Fibroblast of the aortic adventitia (primary cell): ENCODE measurements at regions not wholly inside any gene's neighbourhood (a gene's known extent, or its start where the extent isn't known, plus 50 kb on each side); places are given as distances from the start of the nearest gene placed in this dataset.

Experiments used
- DNase-seq: peaks from one replicate; pipeline ENCODE4 v3.0.0-alpha.2; 2010; ENCODE audit warnings: low read depth
- H3K4me3 ChIP-seq: 2 replicates; pipeline ENCODE4 v1.5.1; 2011; ENCODE audit warnings: low read depth, mild to moderate bottlenecking, control low read depth, low read length, moderate library complexity
- TF ChIP-seq, protein P1 (sequence below): IDR thresholded peaks from 2 replicates; pipeline ENCODE4 v1.5.1; 2011; ENCODE audit warnings: mild to moderate bottlenecking, low read length, control low read depth, inconsistent platforms; ENCODE audit not compliant: insufficient read depth

- no peak overlapping the region for H3K4me3 ChIP-seq
- DNase-seq, result no peak
- TF ChIP-seq, protein P1, sequence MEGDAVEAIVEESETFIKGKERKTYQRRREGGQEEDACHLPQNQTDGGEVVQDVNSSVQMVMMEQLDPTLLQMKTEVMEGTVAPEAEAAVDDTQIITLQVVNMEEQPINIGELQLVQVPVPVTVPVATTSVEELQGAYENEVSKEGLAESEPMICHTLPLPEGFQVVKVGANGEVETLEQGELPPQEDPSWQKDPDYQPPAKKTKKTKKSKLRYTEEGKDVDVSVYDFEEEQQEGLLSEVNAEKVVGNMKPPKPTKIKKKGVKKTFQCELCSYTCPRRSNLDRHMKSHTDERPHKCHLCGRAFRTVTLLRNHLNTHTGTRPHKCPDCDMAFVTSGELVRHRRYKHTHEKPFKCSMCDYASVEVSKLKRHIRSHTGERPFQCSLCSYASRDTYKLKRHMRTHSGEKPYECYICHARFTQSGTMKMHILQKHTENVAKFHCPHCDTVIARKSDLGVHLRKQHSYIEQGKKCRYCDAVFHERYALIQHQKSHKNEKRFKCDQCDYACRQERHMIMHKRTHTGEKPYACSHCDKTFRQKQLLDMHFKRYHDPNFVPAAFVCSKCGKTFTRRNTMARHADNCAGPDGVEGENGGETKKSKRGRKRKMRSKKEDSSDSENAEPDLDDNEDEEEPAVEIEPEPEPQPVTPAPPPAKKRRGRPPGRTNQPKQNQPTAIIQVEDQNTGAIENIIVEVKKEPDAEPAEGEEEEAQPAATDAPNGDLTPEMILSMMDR, result no peak
These were observed 151.4 kb upstream of the NABP1 start for GRCh38 chr2:191526536-191526935.

DNA sequence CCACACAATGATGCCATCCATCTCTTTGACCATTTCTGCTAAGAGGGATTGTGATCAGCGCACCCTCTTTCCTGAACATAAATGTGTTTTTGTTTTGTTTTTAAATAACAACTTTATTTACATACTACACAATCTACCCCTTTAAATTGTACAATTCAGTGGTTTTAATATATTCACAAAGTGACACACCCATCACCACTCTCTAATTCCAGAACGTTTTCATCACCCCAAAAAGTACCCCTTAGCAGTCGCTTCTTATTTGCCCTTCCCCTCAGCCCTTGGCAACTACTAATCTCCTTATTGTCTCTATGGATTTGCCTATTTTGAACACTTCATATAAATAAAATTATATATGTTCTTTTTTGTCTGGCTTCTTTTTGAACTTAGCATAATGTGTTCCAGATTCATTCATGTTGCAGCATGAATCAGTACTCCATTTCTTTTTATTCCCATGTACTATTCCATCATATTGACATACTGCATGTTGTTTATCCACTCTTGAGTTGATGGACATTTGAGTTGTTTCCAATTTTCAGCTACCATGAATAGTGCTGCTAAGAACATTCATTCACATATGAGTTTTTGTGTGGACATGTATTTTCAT, 150.9 kb upstream of the NABP1 start:
- TF ChIP-seq, protein P1, result no peak
- DNase-seq, result no peak
- H3K4me3 ChIP-seq, result no peak overlapping the region

DNA sequence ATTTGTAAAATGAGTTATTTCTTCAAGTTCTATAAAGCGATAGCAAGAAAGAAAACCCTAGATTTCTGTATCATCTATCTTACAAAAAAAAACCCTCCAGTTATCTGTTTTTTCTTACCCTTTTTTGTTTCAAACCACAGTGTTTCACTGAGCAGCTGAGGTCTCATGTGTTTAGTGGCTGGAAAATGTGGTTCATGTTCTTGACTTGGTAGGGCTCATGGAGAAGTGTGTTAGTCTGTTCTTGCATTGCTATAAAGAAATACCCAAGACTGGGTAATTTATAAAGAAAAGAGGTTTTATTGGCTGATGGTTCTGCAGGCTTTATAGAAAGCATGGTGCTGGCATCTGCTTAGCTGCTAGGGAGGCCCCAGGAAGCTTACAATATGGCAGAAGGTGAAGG, 147.3 kb upstream of the NABP1 start:
- H3K4me3 ChIP-seq, result no peak overlapping the region
- DNase-seq, result no peak
- TF ChIP-seq, protein P1, result no peak

DNA sequence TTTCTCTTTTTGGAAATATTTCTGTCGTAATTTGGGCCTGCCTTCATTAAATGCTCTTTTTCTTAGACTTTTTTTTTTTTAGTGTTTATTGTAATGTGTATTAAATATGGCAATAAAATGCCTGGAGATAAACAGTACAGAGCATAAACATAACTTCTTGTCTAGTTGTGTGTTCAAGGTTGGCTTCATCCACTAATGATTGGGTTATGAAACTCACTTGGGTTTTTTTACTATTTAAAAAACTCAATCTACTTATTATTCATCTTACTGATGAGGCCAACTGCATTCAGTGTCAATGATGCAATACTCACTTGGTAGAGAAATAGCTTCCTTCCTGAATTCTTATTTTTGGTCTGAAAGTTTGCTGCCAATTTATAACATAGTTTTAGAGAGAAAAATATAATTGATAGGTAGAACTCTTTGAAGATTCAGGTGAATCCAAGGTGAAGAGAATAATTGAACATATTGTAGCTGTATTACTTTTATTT, 144.2 kb upstream of the NABP1 start:
- DNase-seq, result peak; percentile 37
- TF ChIP-seq, protein P1, result no peak
- no peak overlapping the region for H3K4me3 ChIP-seq

- TF ChIP-seq, protein P1, result no peak
- H3K4me3 ChIP-seq, result no peak overlapping the region
These were observed 140.0 kb upstream of the NABP1 start for GRCh38 chr2:191537921-191538320.

DNA sequence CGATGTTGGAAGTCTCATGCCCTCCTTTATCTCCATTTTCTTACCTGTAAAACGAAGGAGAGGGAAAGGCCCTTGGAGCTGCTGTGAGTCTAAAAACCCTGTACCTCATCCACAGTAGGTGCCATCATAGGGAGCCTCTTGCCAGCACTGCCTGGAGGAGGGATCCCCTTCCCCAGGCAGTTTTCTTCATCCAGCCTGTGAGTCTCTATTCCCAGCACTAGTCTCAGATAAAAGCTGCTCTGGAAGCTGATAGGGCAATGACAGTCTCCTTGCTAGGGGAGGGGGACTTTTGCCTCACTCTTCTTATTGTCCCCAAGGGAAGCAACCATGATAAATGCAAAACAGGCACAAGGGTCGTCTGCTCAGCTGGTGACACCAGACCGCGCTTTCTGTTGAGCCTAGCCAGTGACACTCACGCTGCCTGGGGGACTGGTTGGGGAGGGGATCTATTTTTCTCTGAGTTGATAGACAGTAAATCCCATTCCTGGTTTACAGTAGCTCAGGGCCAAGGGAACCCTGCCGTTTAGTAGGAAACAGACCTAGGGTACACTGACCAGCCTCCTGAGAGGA, 139.5 kb upstream of the NABP1 start:
- TF ChIP-seq, protein P1, result no peak
- no peak overlapping the region for H3K4me3 ChIP-seq

More at GRCh38 chr2:191537921-191538320, 140.0 kb upstream of the NABP1 start:
- DNase-seq, result no peak

More for the DNA sequence above, 139.5 kb upstream of the NABP1 start:
- no peak for DNase-seq
